GM04503 (cell line): ENCODE measurements at regions not wholly inside any gene's neighbourhood (a gene's known extent, or its start where the extent isn't known, plus 50 kb on each side); places are given as distances from the start of the nearest gene placed in this dataset.

Experiments
- DNase-seq: peaks from one replicate; pipeline ENCODE4 v3.0.0-alpha.2; 2012; ENCODE audit warnings: low read depth

DNA sequence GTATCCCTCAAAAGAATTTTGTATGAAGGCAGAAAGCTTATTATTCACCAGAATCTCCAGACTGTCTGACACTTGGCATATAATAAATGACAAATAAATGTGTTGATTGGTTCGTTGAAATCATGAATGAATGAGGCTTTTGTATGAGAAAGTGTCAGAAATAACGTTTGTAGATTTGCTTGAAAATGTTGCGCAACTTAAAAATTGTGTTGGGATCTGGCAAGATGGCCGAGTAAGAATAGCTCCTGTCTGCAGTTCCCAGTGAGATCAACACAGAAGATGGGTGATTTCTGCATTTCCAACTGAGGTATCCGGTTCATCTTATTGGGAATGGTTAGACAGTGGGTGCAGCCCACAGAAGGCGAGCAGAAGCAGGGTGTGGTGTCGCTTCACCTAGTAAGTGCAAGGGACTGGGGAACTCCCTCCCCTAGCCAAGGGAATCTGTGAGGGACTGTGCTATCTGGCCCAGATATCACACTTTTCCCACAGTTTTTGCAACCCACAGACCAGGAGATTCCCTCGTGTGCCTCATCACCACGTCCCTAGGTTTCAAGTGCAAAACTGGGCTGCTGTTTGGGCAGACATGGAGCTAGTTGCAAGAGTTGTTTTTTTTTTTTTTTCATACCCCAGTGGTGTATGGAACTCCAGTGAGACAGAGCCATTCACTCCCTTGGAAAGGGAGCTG lies 759.0 kb downstream of the LTN1 start:
- no peak for DNase-seq

DNA sequence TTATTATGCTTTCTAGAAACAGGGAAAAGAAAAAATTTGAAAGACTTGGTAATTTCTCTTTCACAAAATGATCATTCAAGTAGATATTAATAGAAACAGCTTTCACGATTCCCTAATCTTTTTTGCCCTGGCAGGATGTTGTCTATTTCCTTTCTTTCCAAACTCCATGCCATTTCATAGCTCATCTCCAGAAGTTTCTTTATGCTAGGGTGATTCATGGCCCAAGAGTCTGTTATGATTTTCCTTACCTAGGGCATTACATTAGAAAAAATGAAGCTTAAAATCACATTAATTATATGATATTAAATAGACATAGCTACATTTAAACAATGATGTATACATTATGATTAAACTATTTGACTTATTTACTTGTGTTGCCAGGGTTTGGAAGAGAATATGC lies 762.1 kb downstream of the LTN1 start:
- DNase-seq, result no peak

DNA sequence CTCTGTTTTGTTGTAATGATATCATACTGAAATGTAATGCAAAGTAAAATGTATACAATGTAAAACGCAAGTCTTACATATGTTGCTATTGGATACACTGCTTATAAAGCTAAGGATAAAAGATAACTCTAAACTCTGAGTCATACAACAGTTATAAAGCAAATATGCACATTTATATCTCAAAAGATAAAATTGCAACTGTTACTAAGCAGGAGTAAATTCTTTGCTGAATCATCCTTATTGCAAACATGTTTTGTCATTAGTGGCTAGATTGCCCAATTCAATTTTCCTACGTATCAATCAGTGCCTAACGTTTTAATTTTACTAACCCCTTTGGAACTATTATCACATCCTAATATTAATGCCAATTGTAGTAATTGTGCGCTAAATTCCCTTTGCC lies 762.9 kb downstream of the LTN1 start:
- peak; percentile 56 for DNase-seq

DNA sequence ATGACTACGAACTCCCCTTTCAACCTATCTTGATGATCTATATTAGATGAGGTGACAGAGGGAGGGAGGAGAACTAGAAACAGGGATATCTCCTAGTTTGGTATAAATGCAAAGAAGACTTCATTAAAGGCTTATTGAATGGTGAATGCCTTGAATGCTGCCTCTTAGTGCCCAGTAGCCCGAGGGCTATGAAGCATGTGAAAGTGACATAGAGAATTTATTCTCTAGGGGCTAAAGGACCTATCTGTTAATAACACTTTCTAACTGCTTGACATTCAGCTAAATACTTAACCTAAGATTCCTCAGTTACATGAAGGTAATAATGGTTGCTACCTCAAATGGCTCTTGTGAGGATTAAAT lies 764.1 kb downstream of the LTN1 start:
- no peak for DNase-seq

DNA sequence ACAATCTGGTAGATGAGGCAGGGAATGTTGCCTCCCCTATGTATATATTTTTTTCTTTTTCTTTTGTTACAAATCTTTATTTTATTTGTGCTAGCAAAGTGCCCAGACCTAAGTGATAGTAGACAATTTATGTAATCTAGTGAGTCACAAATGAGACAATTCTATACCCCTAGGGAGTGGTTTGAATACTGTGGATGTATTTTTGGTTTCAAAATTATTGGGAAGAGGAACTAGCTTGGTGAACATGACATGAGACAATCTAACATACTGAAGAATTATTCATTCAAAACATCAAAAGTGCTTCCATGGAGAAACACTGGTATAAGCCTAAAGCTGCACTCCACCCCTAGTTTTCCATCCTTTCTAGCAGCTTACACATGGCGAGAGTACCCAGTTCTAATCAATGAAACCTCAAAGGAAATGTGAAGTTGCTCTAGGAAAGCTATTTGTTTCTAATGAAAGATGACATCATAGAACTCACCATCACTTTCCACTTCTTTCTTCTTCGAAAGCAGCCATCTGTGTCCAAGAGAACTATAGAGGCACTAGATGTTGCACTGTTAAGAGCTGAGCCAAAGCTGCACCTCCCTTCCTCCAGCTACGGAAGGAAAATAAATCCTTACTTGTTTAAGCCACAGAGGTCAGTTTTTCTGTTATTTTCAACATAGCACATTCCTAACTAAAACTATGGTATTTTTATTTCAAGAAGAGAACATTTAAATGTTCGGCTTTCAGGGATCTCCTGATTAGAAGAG lies 764.6 kb downstream of the LTN1 start:
- no peak for DNase-seq

GRCh38 chr21:28226563-28226962 lies 766.1 kb downstream of the LTN1 start:
- no peak for DNase-seq

GRCh38 chr21:28224191-28224726 lies 768.4 kb downstream of the LTN1 start:
- DNase-seq, result no peak

- no peak for DNase-seq
Measured at GRCh38 chr21:28221984-28222383, 770.7 kb downstream of the LTN1 start.

- no peak for DNase-seq
Measured at GRCh38 chr21:28220680-28221079, 772.0 kb downstream of the LTN1 start.

DNA sequence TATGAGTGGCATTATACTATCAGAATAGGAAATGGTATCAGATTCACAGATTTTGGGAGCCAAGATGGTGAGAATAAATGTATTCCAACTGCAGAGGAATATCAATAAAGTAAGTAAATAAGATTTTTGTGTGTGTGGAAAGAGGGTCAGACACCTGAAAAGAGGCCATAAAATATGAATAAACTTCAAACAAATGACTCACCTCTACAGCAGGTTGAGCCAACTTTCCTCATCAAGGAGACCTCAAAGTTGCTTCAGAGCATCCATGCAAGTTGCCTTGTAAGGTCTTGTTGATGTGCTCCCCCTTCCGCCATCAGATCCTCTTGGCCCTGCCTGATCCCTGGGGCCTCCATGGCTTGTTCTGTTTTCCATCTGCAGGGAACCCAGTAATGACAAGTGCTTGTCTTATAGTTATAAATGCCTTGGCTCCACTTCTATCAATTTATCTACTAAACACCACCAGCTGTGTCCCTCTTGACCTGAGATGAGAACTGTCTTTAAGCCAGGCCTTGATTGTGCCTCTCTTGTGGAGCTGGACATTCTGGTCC lies 775.6 kb downstream of the LTN1 start:
- DNase-seq, result no peak

DNA sequence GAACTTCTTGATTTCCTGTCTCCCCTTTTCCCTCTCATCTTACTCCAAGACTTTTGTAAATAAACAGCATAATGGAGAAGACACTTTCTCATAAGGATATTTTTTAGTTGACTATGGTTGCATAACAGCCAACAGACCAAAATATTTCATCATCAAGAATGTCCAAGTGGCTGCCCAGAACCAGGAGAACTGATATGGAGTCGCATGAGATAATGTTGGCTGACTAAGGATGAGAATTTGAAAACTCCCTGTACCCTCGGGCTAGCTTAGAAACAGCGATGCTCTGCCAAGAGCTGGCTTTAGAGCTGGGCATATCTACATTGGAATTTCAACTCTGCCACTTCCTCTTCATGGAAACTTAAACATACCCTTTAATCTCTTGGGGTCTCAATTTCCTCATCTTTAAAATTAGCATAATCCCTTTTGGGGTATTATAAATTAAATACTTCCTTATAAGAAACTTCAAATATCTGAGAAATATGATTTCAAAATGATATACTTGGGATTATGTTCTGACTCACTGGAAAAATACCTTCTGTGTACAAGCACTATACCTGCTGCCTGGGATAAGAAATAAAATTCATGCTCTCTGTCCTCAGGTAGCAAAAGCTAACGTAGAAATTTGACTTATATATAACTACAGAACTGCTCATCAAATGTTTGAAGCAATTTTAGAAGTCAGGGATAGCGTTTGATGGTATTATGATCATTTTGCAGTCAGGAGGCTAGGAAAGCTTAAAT lies 777.3 kb downstream of the LTN1 start:
- peak; percentile 53 for DNase-seq

GRCh38 chr21:28214786-28215185 lies 777.9 kb downstream of the LTN1 start:
- no peak for DNase-seq

DNA sequence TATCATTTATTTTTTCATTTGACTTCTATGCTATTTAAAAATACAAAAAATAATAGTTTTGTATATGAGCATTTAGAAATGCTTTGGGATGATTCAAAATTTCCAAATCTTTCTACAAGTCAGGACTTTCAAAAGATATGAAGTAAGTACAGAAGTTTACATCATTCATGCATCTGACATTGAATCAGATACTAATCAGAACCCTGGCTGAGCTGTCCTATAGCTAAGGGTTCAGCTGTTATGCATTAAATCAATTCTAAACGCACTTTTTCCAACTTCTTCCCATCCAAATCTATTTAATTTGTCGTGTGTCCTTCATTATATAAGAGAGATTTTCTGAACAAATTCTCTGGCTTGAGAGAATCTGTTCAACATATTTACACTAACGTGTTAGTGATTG lies 779.4 kb downstream of the LTN1 start:
- DNase-seq, result no peak

DNA sequence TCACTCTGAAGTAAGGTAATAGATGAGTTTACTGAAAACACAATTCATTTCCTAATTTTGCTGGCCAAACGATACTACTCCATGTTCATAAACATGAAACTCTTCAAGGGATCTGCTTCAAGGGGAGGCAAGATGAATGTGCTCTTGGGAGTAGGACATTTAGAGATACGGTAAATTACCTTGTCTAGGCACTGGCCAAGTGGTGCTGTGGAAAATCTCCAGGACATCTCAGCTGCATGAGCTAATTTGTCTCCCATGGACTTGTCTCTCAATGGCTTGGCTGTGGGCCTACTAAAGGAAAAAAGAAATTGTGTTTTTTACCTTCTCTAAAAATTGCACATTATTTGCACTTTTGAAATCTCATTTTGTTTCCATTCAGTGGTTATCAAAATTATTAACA lies 780.6 kb downstream of the LTN1 start:
- no peak for DNase-seq

DNA sequence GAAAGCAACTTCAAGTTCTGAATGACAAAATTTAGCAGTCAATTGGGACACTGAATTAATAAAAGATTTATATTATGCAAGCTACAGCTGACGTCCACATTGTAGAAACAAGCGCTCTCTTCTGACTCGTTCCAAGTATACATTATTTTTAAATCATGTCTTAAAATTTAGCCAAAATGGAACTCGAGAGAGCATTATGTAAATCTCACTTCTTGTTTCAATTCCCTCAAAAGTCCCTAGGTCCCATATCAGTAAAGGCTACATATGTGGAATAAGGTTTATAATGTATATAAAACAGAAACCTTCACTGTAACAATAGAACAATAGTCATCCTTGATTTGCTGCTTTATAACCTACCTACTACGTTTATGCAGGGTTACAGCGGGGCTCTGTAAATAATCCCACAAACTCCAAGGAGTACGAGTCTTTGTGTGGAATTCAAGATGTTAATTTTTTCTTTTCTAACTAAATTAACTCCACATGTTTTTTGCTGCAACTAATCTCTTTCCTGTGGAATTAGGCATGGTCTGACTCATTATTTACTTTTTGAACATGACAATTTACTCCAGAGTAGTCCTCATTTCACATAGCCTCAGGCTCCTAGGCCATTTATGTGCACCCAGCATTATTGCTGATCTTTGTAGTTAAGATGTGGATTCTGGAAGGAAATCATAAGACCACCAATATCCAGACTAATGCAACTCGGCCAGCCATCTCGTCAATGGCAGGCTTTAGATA lies 785.1 kb downstream of the LTN1 start:
- peak; percentile 66 for DNase-seq

DNA sequence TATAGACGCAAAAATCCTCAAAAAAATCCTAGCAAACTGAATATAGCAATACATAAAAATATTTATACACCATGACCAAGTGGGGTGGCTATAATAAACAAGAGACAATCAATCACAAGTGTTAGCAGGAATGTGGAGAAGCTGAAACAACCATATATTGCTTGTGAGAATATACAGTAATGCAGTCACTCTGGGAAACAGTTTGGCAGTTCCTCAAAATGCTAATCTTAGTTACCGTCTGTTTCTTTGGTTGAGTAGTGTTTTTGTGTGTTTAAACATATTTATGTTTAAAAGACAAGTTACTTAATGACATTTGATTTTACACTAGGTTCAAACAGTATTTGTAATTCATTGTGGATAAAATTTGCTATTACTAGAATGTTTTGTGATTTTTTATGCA lies 792.0 kb downstream of the LTN1 start:
- no peak for DNase-seq

DNA sequence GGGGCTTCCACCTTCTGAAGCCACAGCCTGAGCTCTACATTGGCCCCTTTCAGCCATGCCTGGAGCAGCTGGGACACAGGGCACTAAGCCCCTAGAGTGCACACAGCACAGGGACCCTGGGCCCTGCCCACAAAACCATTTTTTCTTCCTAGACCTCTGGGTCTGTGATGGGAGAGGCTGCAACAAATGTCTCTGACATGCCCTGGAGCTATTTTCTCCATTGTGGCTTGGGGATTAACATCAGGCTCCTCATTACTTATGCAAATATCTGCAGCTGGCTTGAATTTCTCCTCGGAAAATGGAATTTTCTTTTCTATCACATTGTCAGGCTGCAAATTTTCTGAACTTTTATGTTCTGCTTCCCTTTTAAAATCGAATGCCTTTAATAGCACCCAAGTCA lies 795.7 kb downstream of the LTN1 start:
- no peak for DNase-seq

DNA sequence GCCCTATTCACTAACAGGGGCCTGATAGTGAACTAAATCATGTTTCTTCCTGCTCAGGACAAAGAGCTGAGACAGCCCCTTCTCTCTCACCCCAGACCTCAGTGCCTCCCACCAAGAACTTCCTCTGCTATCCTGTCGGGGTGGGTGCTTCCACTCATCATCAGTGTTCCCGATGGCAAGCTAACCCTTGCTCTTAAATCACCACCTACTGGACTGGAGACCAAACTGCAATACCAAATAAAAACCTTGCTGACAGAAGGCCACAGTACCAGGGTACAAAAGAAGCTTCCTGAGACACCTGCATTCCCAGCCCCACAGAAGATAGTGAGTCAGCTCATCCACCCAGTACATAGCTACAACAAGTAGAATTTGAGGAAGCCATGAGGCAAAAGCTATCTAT lies 799.5 kb downstream of the LTN1 start:
- DNase-seq, result no peak

- DNase-seq, result no peak
Measured at GRCh38 chr21:28186604-28187003, 806.1 kb downstream of the LTN1 start.

- DNase-seq, result no peak
Measured at GRCh38 chr21:28181730-28182129, 810.9 kb downstream of the LTN1 start.

DNA sequence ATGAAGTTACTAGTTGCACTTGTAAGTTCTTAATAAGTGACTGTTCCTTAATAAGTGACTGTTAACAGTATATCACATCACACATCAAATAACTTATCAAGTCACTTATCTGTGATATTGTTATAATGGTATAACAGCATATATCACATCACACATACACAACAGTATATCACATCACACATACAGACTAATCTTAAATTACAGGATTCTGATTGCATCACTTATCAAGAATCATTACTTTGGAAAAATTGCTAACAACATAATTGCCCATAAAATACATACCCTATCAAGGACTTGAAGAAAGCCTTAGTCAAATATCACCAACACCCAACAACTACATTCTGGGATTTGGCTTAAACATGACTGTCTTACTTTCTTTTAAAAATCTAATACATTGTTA lies 813.5 kb downstream of the LTN1 start:
- DNase-seq, result no peak

DNA sequence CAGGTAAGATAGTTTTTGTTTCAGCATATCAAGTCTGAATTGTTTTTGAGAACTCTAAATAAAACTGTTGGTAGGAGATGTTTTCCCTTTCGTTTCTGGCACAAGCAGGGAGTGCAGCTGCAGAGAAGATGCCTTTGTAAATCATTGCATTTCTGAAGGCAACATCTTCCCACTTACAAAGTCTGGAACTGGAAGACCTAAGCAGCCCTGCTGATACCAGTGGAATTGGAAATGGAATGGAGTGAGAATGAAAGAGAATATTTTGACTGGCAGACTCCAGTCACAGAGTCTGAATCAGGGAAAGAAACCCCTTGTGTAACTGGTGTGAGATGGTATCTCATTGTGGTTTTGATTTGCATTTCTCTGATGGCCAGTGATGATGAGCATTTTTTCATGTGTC lies 815.6 kb downstream of the LTN1 start:
- no peak for DNase-seq
